Stimulated activated CD8-positive, alpha-beta memory T cell treated with anti-CD3 and anti-CD28 coated beads, Interleukin-4, amount 100 ng/mL, for 24 hours (primary cell): ENCODE measurements at regions not wholly inside any gene's neighbourhood (a gene's known extent, or its start where the extent isn't known, plus 50 kb on each side); places are given as distances from the start of the nearest gene placed in this dataset.

Experiments used
- DNase-seq: peaks from one replicate; pipeline ENCODE4 v3.0.0-alpha.2; 2020; ENCODE audit warnings: low read depth

DNA sequence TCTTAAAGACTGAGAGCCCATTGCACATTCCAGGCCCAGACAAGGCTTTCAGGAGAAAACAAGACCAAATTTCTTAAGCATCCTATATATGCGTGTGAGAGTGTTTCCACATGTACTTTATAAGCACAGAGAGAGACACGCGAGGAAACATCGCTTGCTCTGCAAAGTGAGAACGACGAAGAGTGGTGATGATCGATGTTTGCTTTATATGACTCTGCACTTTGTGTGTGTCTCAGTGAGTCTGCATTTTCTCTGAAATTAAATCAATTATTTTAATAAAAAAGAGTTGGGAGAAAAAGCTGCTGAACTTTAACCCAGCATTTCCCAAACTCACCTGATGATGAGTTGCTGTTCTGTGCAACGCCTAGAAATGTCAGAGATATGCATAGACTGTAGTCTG lies 61.7 kb upstream of the ZMIZ1 start:
- no peak for DNase-seq

DNA sequence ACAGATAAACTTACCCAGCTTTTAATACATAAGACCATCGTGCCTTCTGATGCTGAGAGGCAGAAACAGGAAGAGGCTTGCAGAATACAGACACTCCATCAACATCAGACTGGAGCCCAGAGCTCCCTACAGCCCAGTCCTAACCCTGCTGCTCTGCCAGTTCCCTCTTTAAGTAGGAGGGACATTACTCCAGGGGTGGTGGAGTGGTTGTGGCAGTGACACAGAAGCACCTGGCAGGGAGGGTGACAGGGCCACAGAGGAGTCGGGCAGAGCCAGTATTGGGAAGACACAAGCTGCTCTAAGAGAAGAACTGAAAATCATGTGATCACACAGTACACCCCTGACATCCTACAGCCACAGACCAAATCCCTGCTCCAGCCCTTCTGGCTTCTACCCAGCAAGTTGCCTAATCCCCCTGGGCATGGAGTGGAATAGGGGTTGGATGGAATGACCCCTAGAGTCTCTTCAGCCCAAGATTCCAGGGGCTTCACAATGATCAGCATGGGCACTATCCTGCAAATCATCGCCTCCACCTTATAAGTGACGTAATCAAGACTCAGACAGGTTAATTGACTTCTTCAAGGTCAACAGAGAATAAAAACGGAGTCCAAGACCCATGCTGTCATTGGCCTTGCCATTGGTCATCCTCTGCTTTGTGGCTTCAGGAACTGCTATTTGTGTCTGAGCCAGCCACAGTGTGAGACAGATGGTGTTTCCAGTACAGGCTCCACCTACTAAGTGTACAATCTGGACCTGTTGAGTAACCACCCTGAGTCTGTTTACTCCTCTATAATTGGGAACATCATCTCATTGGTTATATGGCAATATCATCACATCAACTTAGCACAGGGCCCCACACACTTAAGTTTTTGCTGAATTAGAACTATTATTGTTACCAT lies 61.1 kb upstream of the ZMIZ1 start:
- DNase-seq: no peak

DNA sequence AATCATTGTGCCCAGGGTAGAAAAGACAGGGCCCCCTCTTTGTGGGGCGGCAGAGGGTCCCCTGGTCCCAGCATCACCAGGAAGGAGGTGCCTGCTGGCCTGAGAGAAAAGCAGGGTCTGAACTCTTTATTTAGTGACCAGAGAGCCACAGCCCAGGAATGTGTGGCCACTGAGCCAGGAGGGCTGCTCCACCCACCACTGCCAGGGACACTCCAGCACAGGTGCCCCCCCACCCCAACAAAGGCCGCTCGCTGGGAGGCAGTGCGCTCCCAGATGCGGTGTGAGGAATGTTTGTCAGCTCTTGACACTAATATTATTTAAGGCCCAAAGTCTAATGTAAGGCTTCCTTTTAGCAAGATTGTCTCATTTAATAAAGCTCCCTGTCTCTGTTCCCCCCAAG lies 59.6 kb upstream of the ZMIZ1 start:
- DNase-seq: no peak

DNA sequence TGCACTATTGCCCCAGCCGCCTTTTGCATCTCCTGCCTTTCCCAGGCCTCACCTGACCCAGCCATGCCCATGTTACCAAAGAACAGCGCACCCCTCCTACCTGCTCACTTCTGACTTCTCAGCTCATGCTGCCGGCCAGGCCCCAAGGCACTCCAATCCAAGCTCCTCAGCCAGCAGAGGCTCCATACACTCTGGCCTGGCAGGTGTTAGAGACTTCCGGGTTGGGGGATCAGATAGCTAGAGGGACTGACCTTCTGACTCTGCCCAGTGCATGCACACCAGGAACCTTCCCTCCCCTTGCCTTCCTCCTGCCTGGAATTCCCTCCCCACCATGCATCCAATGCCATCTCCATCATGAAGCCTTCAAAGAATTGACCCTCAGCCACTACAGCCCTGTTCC lies 56.2 kb upstream of the ZMIZ1 start:
- no peak for DNase-seq

DNA sequence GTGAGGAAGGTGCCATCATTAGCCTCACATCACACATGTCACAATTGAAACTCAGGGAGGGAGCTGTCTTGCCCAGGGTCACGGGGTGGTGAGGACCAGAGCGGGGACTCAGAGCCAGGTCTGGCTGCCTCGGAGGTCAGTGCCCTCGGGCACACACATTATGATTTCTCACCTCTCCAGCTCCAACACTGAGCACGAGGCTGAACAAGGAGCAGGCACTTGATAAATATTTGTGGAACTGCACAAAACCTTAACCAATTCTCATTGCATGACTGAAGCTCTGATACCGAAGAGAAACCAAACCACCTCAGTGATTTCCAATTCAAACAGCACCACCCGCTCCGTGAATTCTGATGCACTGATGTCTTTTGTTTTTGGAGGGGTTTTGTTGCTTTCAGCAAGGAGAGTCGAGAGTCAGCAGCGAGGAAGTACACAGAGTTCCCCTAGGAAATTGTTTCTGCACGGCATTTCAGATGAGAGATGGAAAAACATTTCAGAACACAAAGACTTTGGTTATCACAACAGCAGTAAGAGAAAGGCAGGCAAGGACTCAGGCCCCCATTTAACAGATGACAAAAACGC lies 55.3 kb upstream of the ZMIZ1 start:
- no peak for DNase-seq

DNA sequence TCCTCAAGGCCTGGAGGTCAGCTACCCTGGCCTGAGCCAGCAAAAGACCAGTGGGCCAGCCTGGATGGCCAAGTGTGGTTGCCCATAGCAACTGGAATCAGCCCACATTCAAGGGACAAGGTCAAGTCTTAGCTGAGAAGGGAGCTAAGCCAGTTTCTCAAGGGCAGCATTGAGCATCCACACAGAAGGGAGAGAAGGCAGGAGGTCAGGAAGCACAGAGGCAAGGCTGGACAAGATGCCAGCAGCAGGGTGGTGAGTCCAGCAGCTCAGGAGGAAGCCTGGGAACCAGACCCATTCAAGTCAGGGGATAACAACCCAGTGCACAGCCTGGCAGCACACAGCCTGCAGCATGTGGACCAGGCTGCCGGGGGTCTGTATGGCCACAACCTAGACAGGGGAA lies 54.0 kb upstream of the ZMIZ1 start:
- no peak for DNase-seq

DNA sequence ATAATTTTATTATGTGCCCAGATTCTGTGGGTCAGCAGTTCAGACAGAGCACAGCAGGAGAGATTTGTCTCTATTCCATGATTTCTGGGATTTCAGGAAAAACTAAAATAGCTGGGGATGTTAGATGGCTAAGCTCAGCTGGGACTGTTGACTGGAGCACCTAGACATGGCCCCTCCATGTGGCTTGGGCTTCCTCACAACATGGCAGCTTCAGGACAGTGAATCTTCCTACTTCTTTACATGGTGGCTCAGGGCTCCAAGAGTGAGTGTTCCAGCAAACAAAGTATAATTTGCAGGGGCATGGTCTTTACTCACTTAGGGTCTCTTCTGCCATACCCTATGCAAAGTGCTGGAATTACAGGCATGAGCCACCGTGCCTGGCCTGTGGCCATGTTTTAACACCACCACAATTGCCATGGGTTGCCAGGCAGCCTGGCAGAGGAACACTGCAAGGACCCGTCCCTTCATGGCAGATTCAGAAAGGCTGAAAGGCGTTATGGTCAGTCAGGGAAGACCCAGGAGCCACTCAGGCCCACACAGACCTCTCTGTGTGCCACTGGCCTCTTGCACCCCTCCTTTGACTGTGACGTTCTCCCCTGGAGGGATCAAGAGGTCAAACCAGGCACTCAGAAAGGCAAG lies 50.8 kb upstream of the ZMIZ1 start:
- DNase-seq: no peak

DNA sequence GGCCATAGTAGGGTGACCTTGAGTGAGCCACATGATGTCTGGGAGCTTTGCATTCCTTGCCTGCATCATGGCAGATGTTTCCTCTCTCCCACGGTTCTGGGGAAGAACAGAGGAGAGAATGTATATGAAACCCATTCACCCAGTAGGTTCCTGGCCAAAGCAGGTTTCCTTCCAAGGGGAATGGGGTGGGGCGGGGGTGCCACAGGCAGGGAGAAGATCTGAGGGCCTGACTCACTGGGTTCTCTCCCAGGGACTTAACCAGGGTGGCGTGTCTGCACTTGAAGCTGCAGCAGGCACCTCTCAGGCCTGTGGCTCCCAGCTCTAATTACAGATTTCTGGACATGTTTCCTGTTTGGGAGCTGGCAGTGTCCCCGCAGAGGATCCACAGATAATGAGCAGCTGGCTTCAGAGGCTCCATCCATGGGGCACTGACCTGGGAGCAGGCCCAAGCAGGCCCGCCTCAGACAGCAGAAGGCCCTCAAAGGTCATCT lies 50.2 kb upstream of the ZMIZ1 start:
- DNase-seq: no peak
